Transverse colon (tissue), 4 donors: ENCODE measurements at regions not wholly inside any gene's neighbourhood (a gene's known extent, or its start where the extent isn't known, plus 50 kb on each side); places are given as distances from the start of the nearest gene placed in this dataset.
"Not testable (repeated sequence)": the region's sequence is repeated elsewhere in the genome, so short reads cannot be mapped to it uniquely, and the experiment has no call there.

Experiments used
- DNase-seq: peaks from one replicate; pipeline ENCODE4 v3.0.0-alpha.2; 2019
- H3K27ac ChIP-seq, 4 donors: fragments of 200-600 bp; sonication (generic); 2 replicates each; pipeline ENCODE4 v1.5.1; 2016 to 2018; ENCODE audit warnings: inconsistent platforms in 4 of 4
- H3K27me3 ChIP-seq: fragments of 200-600 bp; sonication (generic); 2 replicates; pipeline ENCODE4 v1.5.1; 2017; ENCODE audit warnings: inconsistent platforms
- H3K36me3 ChIP-seq, 4 donors: fragments of 200-600 bp; sonication (generic); 2 replicates each; pipeline ENCODE4 v1.5.1; 2017 to 2019; ENCODE audit warnings: inconsistent platforms in 4 of 4
- H3K4me1 ChIP-seq, 4 donors: fragments of 200-600 bp; sonication (generic); 2 replicates each; pipeline ENCODE4 v1.5.1; 2017 to 2020; ENCODE audit warnings: inconsistent platforms in 4 of 4
- H3K4me3 ChIP-seq, 4 donors: fragments of 200-600 bp; sonication (generic); 1 replicate in 1 of 4; 2 replicates in 3 of 4; pipeline versions ENCODE4 v1.5.1 to v1.6.1; 2017 to 2019; ENCODE audit warnings: inconsistent platforms in 4 of 4
- H3K9me3 ChIP-seq, 2 donors: fragments of 200-600 bp; sonication (generic); 2 replicates each; pipeline ENCODE4 v1.5.1; 2017 to 2019; ENCODE audit warnings: inconsistent platforms in 2 of 2
- CTCF ChIP-seq, 5 experiments: fragments of 200-600 bp in 3 of 5; fragments of 450-650 bp in 2 of 5; sonication (generic) in 3 of 5; IDR thresholded peaks; 1 replicate in 2 of 5; 2 replicates in 3 of 5; pipeline ENCODE4 v1.5.1; 2016 to 2017; ENCODE audit warnings: antibody characterized with exemption in 5 of 5, inconsistent platforms in 3 of 5, mild to moderate bottlenecking in 2 of 5, moderate library complexity in 1 of 5
- EP300 ChIP-seq: sonication (generic); formaldehyde crosslinking; IDR thresholded peaks from one replicate; pipeline ENCODE4 v1.6.1; 2017; ENCODE audit warnings: antibody characterized with exemption, low read depth
- POLR2A ChIP-seq: fragments of 450-650 bp; IDR thresholded peaks from one replicate; pipeline ENCODE4 v1.6.1; 2016; ENCODE audit warnings: antibody characterized with exemption, mild to moderate bottlenecking, moderate library complexity
- POLR2AphosphoS5 ChIP-seq, 3 donors: sonication (generic); formaldehyde crosslinking; IDR thresholded peaks; one replicate each; pipeline ENCODE4 v1.6.1; 2016; ENCODE audit warnings: antibody characterized with exemption in 3 of 3
- WGBS, 2 donors: methylation state at CpG; one replicate each; pipeline ENCODE4 v1.1.5; 2018; ENCODE audit warnings: low coverage in 1 of 2; 5-methylcytosine and 5-hydroxymethylcytosine counted together
- in situ Hi-C, 4 donors: fragments of 200-750 bp; cut with MboI; loops; one replicate each; pipeline versions ENCODE4 v1.15.0 to v1.15.1; 2017; ENCODE audit warnings: low sequenced_read_pairs in 3 of 4, low pct_ligation_motif_present in 1 of 4, low pct_unique_long_range_greater_than_20kb in 1 of 4
- intact Hi-C: fragments of 100-400 bp; cut with DNase I; formaldehyde crosslinking; loops from one replicate; pipeline ENCODE4 v1.15.1; 2023; ENCODE audit warnings: low total_unique reads

- in situ Hi-C loops, result no loop called here
- intact Hi-C loops, result no loop called here
Observed at GRCh38 chr3:180776433-180776832, 97.1 kb upstream of the CCDC39 start.

GRCh38 chr3:180782195-180782984 is 103.1 kb upstream of the CCDC39 start:
- Histone ChIP-seq H3K27me3 (no peaks in the 10 kb centered on the region), H3K27ac (no peak overlapping the region), H3K9me3 (peaks cover 20 to 23% of the 10 kb centered on the region in 2 donors), H3K36me3 (no peaks in the 10 kb centered on the region), H3K4me3 (no peak overlapping the region), H3K4me1 (no peaks in the 10 kb centered on the region)
- no peak for DNase-seq
- in situ Hi-C loops, result no loop called here
- intact Hi-C loops, result no loop called here
- 71 to 78% methylated on average over 1 of the region's 1 CpG for WGBS, 2 donors
- TF ChIP-seq CTCF (IDR thresholded peaks at IDR 0.05) (no peak), POLR2A (no peak), POLR2AphosphoS5 (IDR thresholded peaks at IDR 0.05) (no peak), EP300 (no peak)

More at GRCh38 chr3:180776433-180776832, 97.1 kb upstream of the CCDC39 start:
- peaks cover 20 to 31% of the 10 kb centered on the region in 2 donors for H3K9me3 ChIP-seq
- no peak overlapping the region for H3K4me3 ChIP-seq
- no peak overlapping the region for H3K27ac ChIP-seq
- no peaks in the 10 kb centered on the region for H3K27me3 ChIP-seq
- no peaks in the 10 kb centered on the region for H3K36me3 ChIP-seq
- DNase-seq, result no peak
- TF ChIP-seq EP300, result no peak
- no peak for TF ChIP-seq POLR2AphosphoS5 (IDR thresholded peaks at IDR 0.05)
- no peak for TF ChIP-seq CTCF (IDR thresholded peaks at IDR 0.05)
- no peak for TF ChIP-seq POLR2A
- no peaks in the 10 kb centered on the region for H3K4me1 ChIP-seq
- WGBS, 2 donors, result 89 to 100% methylated on average over 1 to 4 of the region's 4 CpGs

- H3K4me1 ChIP-seq, intact Hi-C loops: not testable (repeated sequence)
Observed at GRCh38 chr3:180786227-180786626, 106.9 kb upstream of the CCDC39 start.

GRCh38 chr3:180789774-180790173 is 110.5 kb upstream of the CCDC39 start:
- WGBS, 2 donors, result 39 to 42% methylated on average over 2 of the region's 2 CpGs
- H3K9me3 ChIP-seq, result no peaks in the 10 kb centered on the region
- intact Hi-C loops, result no loop called here
- in situ Hi-C loops, result no loop called here
- no peaks in the 10 kb centered on the region for H3K27me3 ChIP-seq
- no peak overlapping the region for H3K4me3 ChIP-seq
- TF ChIP-seq POLR2A (no peak), EP300 (no peak), CTCF (IDR thresholded peaks at IDR 0.05) (no peak), POLR2AphosphoS5 (IDR thresholded peaks at IDR 0.05) (no peak)
- no peak for DNase-seq
- H3K27ac ChIP-seq, result no peak overlapping the region
- H3K4me1 ChIP-seq, result no peaks in the 10 kb centered on the region
- H3K36me3 ChIP-seq, result no peaks in the 10 kb centered on the region

More at GRCh38 chr3:180786227-180786626, 106.9 kb upstream of the CCDC39 start:
- H3K9me3 ChIP-seq, H3K36me3 ChIP-seq, H3K27ac ChIP-seq, in situ Hi-C loops, DNase-seq, H3K4me3 ChIP-seq, H3K27me3 ChIP-seq: not testable (repeated sequence)
- WGBS, 2 donors, result 72 to 100% methylated on average over 1 to 3 of the region's 3 CpGs

- no peaks in the 10 kb centered on the region for H3K4me1 ChIP-seq
- DNase-seq, result no peak
- intact Hi-C loops, result no loop called here
- H3K36me3 ChIP-seq, result no peaks in the 10 kb centered on the region
- H3K27ac ChIP-seq, result no peak overlapping the region
- H3K9me3 ChIP-seq, result no peaks in the 10 kb centered on the region
- 61 to 68% methylated on average over 3 to 4 of the region's 4 CpGs for WGBS, 2 donors
- H3K27me3 ChIP-seq, result no peaks in the 10 kb centered on the region
- no peak for TF ChIP-seq POLR2A
- no peak for TF ChIP-seq CTCF (IDR thresholded peaks at IDR 0.05)
- TF ChIP-seq EP300, result no peak
- in situ Hi-C loops, result no loop called here
- H3K4me3 ChIP-seq, result no peak overlapping the region
Observed at GRCh38 chr3:180798197-180798596, 114.3 kb upstream of the FXR1 start.
